Mammary epithelial cell (primary cell): ENCODE measurements at regions not wholly inside any gene's neighbourhood (a gene's known extent, or its start where the extent isn't known, plus 50 kb on each side); places are given as distances from the start of the nearest gene placed in this dataset.

Source experiments
- CTCF ChIP-seq, 2 donors: IDR thresholded peaks in 1 of 2; conservative IDR thresholded peaks in 1 of 2; 2 replicates each; pipeline ENCODE4 v1.5.1; 2011 to 2012; ENCODE audit warnings: inconsistent platforms in 2 of 2, low read length in 2 of 2, mild to moderate bottlenecking in 2 of 2, control low read depth in 1 of 2, low read depth in 1 of 2; ENCODE audit not compliant: insufficient read depth in 1 of 2; ENCODE audit errors: extremely low read depth in 1 of 2
- EZH2 ChIP-seq: IDR thresholded peaks from 2 replicates; pipeline ENCODE4 v1.6.1; 2012; ENCODE audit warnings: low read length, inconsistent platforms, borderline replicate concordance

- TF ChIP-seq EZH2 = no peak
- no peak for TF ChIP-seq CTCF (conservative IDR thresholded peaks at IDR 0.05 in 1 of 2, IDR thresholded peaks at IDR 0.05 in 1 of 2; ENCODE audit: extremely low read depth in 1 of 2, insufficient read depth in 1 of 2, low read depth in 1 of 2, low read length in 2 of 2)
Observed at GRCh38 chr5:2371419-2371710, 380.1 kb downstream of the IRX2 start.
